HCT116 (cell line): ENCODE measurements at regions not wholly inside any gene's neighbourhood (a gene's known extent, or its start where the extent isn't known, plus 50 kb on each side); places are given as distances from the start of the nearest gene placed in this dataset.

Source experiments
- ATAC-seq: fragments of 200-7000 bp; cut with Tn5 transposase; 2 replicates; pipeline ENCODE4 v1.9.1; 2020; ENCODE audit warnings: mild to moderate bottlenecking, moderate library complexity
- BruUV-seq: library from RNA; stranded (reverse); fragments of 400-500 nt; replicated peaks from 2 replicates; lab custom pipeline; 2021; lab: Mats Ljungman, UMichigan
- CTCF ChIA-PET: fragments of 300-600 bp; sonication (Branson Sonifier 250); formaldehyde crosslinking; loops from one replicate; lab custom pipeline; 2021; ENCODE audit warnings: antibody characterized with exemption; lab: Charles Lee
- POLR2A ChIA-PET: fragments of 300-600, 350-600 bp; sonication (Branson Sonifier 250); formaldehyde crosslinking; loops from one replicate; lab custom pipeline; 2021; ENCODE audit warnings: antibody characterized with exemption; lab: Charles Lee
- RAD21 ChIA-PET, 2 experiments: fragments of 300-600 bp; sonication (Branson Sonifier 250); formaldehyde crosslinking; loops; one replicate each; lab custom pipeline; 2023; ENCODE audit warnings: low total read pairs in 2 of 2; ENCODE audit not compliant: uncharacterized antibody in 2 of 2, unreplicated experiment in 2 of 2, low non-redundant PET in 1 of 2; lab: Charles Lee
- DNase-seq: peaks from one replicate; pipeline ENCODE4 v3.0.0-alpha.2; 2010; ENCODE audit warnings: low read depth, low spot score
- H2AFZ ChIP-seq: fragments of 200-600 bp; shearing (Covaris generic), sonication (generic); 2 replicates; pipeline ENCODE4 v1.6.1; 2017; ENCODE audit warnings: low read depth, mixed run types, mixed read lengths, antibody characterized with exemption, low read length; ENCODE audit not compliant: poor library complexity, severe bottlenecking
- H3K27ac ChIP-seq: 2 replicates; pipeline ENCODE4 v1.5.1; 2012; ENCODE audit warnings: low read depth, low read length
- H3K27me3 ChIP-seq: fragments of 200-600 bp; sonication (generic); 2 replicates; pipeline ENCODE4 v1.6.1; 2016; ENCODE audit warnings: mixed run types, low read length, mixed read lengths; ENCODE audit not compliant: insufficient read depth
- H3K36me3 ChIP-seq, 2 experiments: fragments of 200-500 bp in 1 of 2; fragments of 200-600 bp in 1 of 2; sonication (Bioruptor generic) in 1 of 2; sonication (generic) in 1 of 2; 2 replicates each; pipeline versions ENCODE4 v1.5.1 to v1.6.1; 2014 to 2016; ENCODE audit warnings: low read length in 2 of 2, inconsistent platforms in 1 of 2, mixed read lengths in 1 of 2, mixed run types in 1 of 2; ENCODE audit not compliant: insufficient read depth in 2 of 2, control insufficient read depth in 1 of 2
- H3K4me1 ChIP-seq, 2 experiments: fragments of 200-600 bp in 1 of 2; sonication (generic) in 1 of 2; 2 replicates each; pipeline versions ENCODE4 v1.5.1 to v1.6.1; 2012 to 2017; ENCODE audit warnings: low read length in 2 of 2, inconsistent platforms in 1 of 2, mild to moderate bottlenecking in 1 of 2, mixed read lengths in 1 of 2, mixed run types in 1 of 2, moderate library complexity in 1 of 2; ENCODE audit not compliant: insufficient read depth in 2 of 2, control insufficient read depth in 1 of 2
- H3K4me2 ChIP-seq: fragments of 200-600 bp; sonication (generic); 2 replicates; pipeline ENCODE4 v1.6.1; 2017; ENCODE audit warnings: mixed run types, low read length, mixed read lengths
- H3K4me3 ChIP-seq, 2 experiments: fragments of 200-600 bp in 1 of 2; sonication (generic) in 1 of 2; replicated peaks in 1 of 2; 2 replicates each; pipeline ENCODE4 v1.5.1; 2011 to 2016; ENCODE audit warnings: low read length in 2 of 2, control low read depth in 1 of 2, low read depth in 1 of 2, mild to moderate bottlenecking in 1 of 2, mixed read lengths in 1 of 2, mixed run types in 1 of 2
- H3K79me2 ChIP-seq: fragments of 200-600 bp; sonication (generic); 2 replicates; pipeline ENCODE4 v1.6.1; 2017; ENCODE audit warnings: mild to moderate bottlenecking, mixed run types, low read length, moderate library complexity, mixed read lengths; ENCODE audit not compliant: insufficient read depth
- H3K9ac ChIP-seq: fragments of 200-600 bp; sonication (generic); 2 replicates; pipeline ENCODE4 v1.6.1; 2016; ENCODE audit warnings: low read length, mixed read lengths
- H3K9me2 ChIP-seq: fragments of 200-600 bp; sonication (generic), shearing (Covaris generic); 2 replicates; pipeline ENCODE4 v1.6.1; 2017; ENCODE audit warnings: mixed run types, mild to moderate bottlenecking, moderate library complexity; ENCODE audit not compliant: insufficient read depth
- H3K9me3 ChIP-seq, 2 experiments: fragments of 200-500 bp in 1 of 2; fragments of 200-600 bp in 1 of 2; sonication (Bioruptor generic) in 1 of 2; sonication (generic) in 1 of 2; 2 replicates each; pipeline ENCODE4 v1.6.1; 2014 to 2017; ENCODE audit warnings: low read length in 2 of 2, mixed read lengths in 2 of 2, inconsistent platforms in 1 of 2, low read depth in 1 of 2, mild to moderate bottlenecking in 1 of 2, mixed run types in 1 of 2, moderate library complexity in 1 of 2; ENCODE audit not compliant: control insufficient read depth in 1 of 2, insufficient read depth in 1 of 2
- H4K20me1 ChIP-seq: fragments of 200-600 bp; sonication (generic), shearing (Covaris generic); 2 replicates; pipeline ENCODE4 v1.6.1; 2017; ENCODE audit warnings: mixed run types, mild to moderate bottlenecking, moderate library complexity; ENCODE audit not compliant: insufficient read depth
- CTCF ChIP-seq, 3 experiments: fragments of 200-600 bp in 1 of 3; sonication (generic) in 1 of 3; IDR thresholded peaks in 2 of 3; conservative IDR thresholded peaks in 1 of 3; 2 replicates each; pipeline ENCODE4 v1.5.1; 2012 to 2017; ENCODE audit warnings: low read depth in 2 of 3, low read length in 2 of 3, antibody characterized with exemption in 1 of 3, borderline replicate concordance in 1 of 3, control low read depth in 1 of 3, mild to moderate bottlenecking in 1 of 3, mixed read lengths in 1 of 3, mixed run types in 1 of 3, moderate library complexity in 1 of 3; ENCODE audit not compliant: insufficient read depth in 1 of 3
- EGR1 ChIP-seq: IDR thresholded peaks from 2 replicates; pipeline ENCODE4 v1.6.1; 2012; ENCODE audit warnings: low read depth
- EZH2 ChIP-seq: fragments of 200-600 bp; sonication (generic); IDR thresholded peaks from 2 replicates; pipeline ENCODE4 v1.6.1; 2017; ENCODE audit warnings: antibody characterized with exemption, mixed run types
- FOSL1 ChIP-seq: IDR thresholded peaks from 2 replicates; pipeline ENCODE4 v1.6.1; 2012; ENCODE audit warnings: low read depth
- JUND ChIP-seq: IDR thresholded peaks from 2 replicates; pipeline ENCODE4 v1.6.1; 2012
- POLR2A ChIP-seq: IDR thresholded peaks from 2 replicates; pipeline ENCODE4 v1.7.0; 2011; ENCODE audit warnings: borderline replicate concordance; ENCODE audit not compliant: insufficient read depth, insufficient read length; ENCODE audit errors: extremely low read depth
- POLR2AphosphoS5 ChIP-seq: IDR thresholded peaks from 2 replicates; pipeline ENCODE4 v1.6.1; 2011; ENCODE audit warnings: mild to moderate bottlenecking, low read depth, low read length, moderate library complexity
- SP1 ChIP-seq: IDR thresholded peaks from 2 replicates; pipeline ENCODE4 v1.6.1; 2012; ENCODE audit warnings: low read depth
- TCF7L2 ChIP-seq: IDR thresholded peaks from 2 replicates; pipeline ENCODE4 v1.7.0; 2011; ENCODE audit warnings: borderline replicate concordance, inconsistent platforms; ENCODE audit not compliant: insufficient read depth, insufficient read length; ENCODE audit errors: extremely low read depth
- YY1 ChIP-seq: IDR thresholded peaks from 2 replicates; pipeline ENCODE4 v1.6.1; 2011; ENCODE audit warnings: low read length, low read depth, moderate library complexity, mild to moderate bottlenecking; ENCODE audit not compliant: insufficient replicate concordance; ENCODE audit errors: extremely low read depth
- ZFX ChIP-seq: fragments of 450-650 bp; IDR thresholded peaks from 2 replicates; pipeline ENCODE4 v1.6.1; 2017
- intact Hi-C: fragments of 100-400 bp; cut with micrococcal nuclease; formaldehyde crosslinking; loops from 2 replicates; pipeline ENCODE4 v1.10.0; 2022
- TF ChIP-seq, protein P1 (sequence below): IDR thresholded peaks from 2 replicates; pipeline ENCODE4 v1.6.1; 2012; ENCODE audit warnings: low read depth
- TF ChIP-seq, protein P2 (sequence below): IDR thresholded peaks from 2 replicates; pipeline ENCODE4 v1.6.1; 2012
- TF ChIP-seq, protein P3 (sequence below): IDR thresholded peaks from 2 replicates; pipeline ENCODE4 v1.6.1; 2011; ENCODE audit warnings: mild to moderate bottlenecking, low read length, moderate library complexity; ENCODE audit not compliant: insufficient replicate concordance; ENCODE audit errors: extremely low read depth

DNA sequence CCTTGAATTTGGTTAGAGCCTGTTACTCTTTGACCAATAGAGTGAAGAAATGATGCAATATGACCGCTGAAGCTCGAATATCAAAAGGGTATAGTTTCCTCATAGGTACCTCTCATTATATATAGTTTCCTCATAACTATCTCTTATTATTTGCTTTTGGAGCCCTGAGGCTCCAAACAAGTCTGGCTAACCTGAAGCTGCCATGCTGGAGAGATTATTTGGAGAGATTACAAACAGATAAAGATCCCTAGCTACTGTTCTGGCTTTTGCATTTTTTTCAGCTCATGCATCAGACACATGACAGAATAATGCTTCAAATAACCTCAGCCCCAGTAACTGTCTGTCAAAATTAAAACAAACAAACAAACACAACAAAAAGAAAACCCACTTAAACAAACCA, 65.4 kb upstream of the CHRM2 start:
- BruUV-seq = no TSS peak
- Histone ChIP-seq H3K9ac (no peak overlapping the region), H3K9me3 (peaks cover 10 to 19% of the 10 kb centered on the region in 2 experiments; a peak in 2 of 4 replicates), H3K36me3 (no peaks in the 10 kb centered on the region), H3K79me2 (no peaks in the 10 kb centered on the region), H3K9me2 (no peaks in the 10 kb centered on the region), H3K4me3 (no peak overlapping the region), H3K27me3 (no peaks in the 10 kb centered on the region), H4K20me1 (no peaks in the 10 kb centered on the region), H3K27ac (no peak overlapping the region), H3K4me2 (no peak overlapping the region), H3K4me1 (no peaks in the 10 kb centered on the region), H2AFZ (no peak overlapping the region)
- POLR2A ChIA-PET = no interaction called here
- TF ChIP-seq EZH2 (no peak), SP1 (no peak), POLR2A (no peak), EGR1 (no peak), TCF7L2 (no peak)
- CTCF ChIA-PET = no interaction called here
- DNase-seq = no peak
- intact Hi-C loops = no loop called here
- no peak for ATAC-seq
- RAD21 ChIA-PET = no interaction called here

DNA sequence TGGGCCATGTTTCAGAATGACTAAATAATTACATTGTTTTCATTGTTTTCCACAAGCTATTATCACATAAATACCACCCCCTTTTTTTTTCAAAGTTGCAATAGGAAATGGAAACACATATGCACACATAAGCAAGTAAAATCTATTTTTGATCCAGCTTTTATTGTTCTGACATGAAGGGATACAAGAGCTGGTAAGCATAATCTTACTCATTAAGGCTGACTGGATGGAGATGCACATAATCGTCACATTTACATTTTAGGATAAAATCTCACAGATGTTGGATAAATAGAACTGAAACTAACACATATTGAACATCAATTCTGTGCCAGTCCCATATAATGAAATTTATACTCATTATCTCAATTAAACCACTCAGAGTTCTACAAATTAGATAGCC, 84.5 kb upstream of the CHRM2 start:
- no peaks in the 10 kb centered on the region for H3K4me1 ChIP-seq
- ChIA-PET CTCF (no interaction called here), RAD21 (no interaction called here), POLR2A (no interaction called here)
- BruUV-seq = no TSS peak
- no peak overlapping the region for H3K9ac ChIP-seq
- H3K27me3 ChIP-seq = no peaks in the 10 kb centered on the region
- DNase-seq (no peak), ATAC-seq (no peak)
- H3K9me3 ChIP-seq = no peaks in the 10 kb centered on the region
- no peaks in the 10 kb centered on the region for H3K36me3 ChIP-seq
- H3K27ac ChIP-seq = no peak overlapping the region
- no peak overlapping the region for H3K4me3 ChIP-seq
- intact Hi-C loops = no loop called here
- H4K20me1 ChIP-seq = no peaks in the 10 kb centered on the region
- no peak overlapping the region for H2AFZ ChIP-seq
- H3K9me2 ChIP-seq = no peaks in the 10 kb centered on the region
- no peaks in the 10 kb centered on the region for H3K79me2 ChIP-seq
- H3K4me2 ChIP-seq = no peak overlapping the region
- no peak for TF ChIP-seq YY1
- TF ChIP-seq TCF7L2 = no peak
- TF ChIP-seq, protein P1, sequence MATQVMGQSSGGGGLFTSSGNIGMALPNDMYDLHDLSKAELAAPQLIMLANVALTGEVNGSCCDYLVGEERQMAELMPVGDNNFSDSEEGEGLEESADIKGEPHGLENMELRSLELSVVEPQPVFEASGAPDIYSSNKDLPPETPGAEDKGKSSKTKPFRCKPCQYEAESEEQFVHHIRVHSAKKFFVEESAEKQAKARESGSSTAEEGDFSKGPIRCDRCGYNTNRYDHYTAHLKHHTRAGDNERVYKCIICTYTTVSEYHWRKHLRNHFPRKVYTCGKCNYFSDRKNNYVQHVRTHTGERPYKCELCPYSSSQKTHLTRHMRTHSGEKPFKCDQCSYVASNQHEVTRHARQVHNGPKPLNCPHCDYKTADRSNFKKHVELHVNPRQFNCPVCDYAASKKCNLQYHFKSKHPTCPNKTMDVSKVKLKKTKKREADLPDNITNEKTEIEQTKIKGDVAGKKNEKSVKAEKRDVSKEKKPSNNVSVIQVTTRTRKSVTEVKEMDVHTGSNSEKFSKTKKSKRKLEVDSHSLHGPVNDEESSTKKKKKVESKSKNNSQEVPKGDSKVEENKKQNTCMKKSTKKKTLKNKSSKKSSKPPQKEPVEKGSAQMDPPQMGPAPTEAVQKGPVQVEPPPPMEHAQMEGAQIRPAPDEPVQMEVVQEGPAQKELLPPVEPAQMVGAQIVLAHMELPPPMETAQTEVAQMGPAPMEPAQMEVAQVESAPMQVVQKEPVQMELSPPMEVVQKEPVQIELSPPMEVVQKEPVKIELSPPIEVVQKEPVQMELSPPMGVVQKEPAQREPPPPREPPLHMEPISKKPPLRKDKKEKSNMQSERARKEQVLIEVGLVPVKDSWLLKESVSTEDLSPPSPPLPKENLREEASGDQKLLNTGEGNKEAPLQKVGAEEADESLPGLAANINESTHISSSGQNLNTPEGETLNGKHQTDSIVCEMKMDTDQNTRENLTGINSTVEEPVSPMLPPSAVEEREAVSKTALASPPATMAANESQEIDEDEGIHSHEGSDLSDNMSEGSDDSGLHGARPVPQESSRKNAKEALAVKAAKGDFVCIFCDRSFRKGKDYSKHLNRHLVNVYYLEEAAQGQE = no peak
- TF ChIP-seq CTCF (IDR thresholded peaks at IDR 0.05 in 2 of 3, conservative IDR thresholded peaks at IDR 0.05 in 1 of 3; ENCODE audit: borderline replicate concordance in 1 of 3, insufficient read depth in 1 of 3, low read depth in 2 of 3, low read length in 2 of 3) = no peak
- no peak for TF ChIP-seq ZFX
- no peak for TF ChIP-seq EZH2
- no peak for TF ChIP-seq JUND
- TF ChIP-seq, protein P2, sequence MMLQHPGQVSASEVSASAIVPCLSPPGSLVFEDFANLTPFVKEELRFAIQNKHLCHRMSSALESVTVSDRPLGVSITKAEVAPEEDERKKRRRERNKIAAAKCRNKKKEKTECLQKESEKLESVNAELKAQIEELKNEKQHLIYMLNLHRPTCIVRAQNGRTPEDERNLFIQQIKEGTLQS = no peak
- no peak for TF ChIP-seq FOSL1
- TF ChIP-seq, protein P3, sequence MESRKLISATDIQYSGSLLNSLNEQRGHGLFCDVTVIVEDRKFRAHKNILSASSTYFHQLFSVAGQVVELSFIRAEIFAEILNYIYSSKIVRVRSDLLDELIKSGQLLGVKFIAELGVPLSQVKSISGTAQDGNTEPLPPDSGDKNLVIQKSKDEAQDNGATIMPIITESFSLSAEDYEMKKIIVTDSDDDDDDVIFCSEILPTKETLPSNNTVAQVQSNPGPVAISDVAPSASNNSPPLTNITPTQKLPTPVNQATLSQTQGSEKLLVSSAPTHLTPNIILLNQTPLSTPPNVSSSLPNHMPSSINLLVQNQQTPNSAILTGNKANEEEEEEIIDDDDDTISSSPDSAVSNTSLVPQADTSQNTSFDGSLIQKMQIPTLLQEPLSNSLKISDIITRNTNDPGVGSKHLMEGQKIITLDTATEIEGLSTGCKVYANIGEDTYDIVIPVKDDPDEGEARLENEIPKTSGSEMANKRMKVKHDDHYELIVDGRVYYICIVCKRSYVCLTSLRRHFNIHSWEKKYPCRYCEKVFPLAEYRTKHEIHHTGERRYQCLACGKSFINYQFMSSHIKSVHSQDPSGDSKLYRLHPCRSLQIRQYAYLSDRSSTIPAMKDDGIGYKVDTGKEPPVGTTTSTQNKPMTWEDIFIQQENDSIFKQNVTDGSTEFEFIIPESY = no peak
- TF ChIP-seq POLR2AphosphoS5 = no peak
